NCI-H2081 (cell line): ENCODE measurements at regions not wholly inside any gene's neighbourhood (a gene's known extent, or its start where the extent isn't known, plus 50 kb on each side); places are given as distances from the start of the nearest gene placed in this dataset.

Experiments
- DNase-seq, 2 experiments: peaks; one replicate each; lab custom pipeline; 2025; lab: John Stamatoyannopoulos, UW

GRCh38 chr2:121074293-121074932 lies 210.6 kb downstream of the TFCP2L1 start:
- DNase-seq: no peak

GRCh38 chr2:121075006-121075551 lies 209.9 kb downstream of the TFCP2L1 start:
- DNase-seq: peak; percentile 32 to 64

DNA sequence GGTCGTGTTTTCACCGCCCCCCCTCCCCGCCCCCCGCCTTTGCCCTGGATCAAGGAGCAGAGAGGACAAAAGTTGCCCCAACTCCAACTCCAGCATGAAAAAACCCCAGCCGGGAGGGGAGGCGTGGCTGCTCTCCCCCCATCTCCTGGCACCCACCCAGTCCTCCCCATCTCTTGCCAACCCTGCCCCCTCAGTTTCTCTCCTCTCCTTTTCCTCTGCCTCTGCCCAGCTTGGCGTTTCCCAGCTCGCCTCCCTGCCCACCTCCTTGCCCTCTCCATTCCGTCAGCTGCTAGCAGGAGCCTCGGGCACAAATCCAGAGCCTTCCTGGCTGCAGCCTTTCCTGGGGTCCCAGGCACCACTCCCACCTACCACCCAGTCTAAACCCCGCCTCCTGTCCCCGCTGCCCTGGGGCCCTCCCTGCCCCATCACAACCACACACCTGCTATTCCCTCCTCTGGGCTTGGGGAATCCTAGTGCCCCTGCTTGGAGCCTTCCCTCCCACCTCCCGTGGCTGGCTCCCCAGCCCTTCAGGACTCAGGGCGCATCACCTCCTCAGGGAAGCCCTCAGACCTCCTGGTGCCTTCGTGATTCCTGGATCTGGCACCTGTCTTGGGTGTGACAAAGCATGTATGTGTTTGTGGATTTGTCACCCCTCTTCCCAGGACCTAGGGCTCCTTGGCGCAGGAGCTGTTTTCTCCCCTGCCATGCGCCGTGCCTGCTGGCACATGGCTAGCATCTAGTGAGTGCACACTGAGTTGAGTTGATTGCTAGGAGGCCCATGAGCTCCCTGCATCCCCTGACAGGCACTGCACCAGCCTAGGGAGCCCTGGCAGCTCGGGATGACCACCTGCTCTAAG lies 209.1 kb downstream of the TFCP2L1 start:
- DNase-seq: peak; percentile 26

DNA sequence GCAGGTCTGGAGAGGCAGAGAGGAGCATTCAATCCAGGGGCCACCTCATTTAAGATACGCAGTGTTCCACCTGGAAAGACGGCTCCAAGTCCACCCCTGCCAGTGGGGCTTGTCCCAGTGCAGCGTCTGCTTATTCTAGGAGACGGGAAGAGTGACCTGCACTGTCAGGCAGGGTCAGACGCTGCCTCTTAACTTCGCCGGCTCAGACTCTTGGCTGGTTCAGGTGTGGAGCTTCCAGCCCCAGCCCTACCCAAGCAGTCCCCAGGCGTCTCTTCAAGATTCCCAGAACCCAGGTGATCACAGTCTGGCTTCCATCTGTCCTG lies 208.5 kb downstream of the TFCP2L1 start:
- no peak for DNase-seq

DNA sequence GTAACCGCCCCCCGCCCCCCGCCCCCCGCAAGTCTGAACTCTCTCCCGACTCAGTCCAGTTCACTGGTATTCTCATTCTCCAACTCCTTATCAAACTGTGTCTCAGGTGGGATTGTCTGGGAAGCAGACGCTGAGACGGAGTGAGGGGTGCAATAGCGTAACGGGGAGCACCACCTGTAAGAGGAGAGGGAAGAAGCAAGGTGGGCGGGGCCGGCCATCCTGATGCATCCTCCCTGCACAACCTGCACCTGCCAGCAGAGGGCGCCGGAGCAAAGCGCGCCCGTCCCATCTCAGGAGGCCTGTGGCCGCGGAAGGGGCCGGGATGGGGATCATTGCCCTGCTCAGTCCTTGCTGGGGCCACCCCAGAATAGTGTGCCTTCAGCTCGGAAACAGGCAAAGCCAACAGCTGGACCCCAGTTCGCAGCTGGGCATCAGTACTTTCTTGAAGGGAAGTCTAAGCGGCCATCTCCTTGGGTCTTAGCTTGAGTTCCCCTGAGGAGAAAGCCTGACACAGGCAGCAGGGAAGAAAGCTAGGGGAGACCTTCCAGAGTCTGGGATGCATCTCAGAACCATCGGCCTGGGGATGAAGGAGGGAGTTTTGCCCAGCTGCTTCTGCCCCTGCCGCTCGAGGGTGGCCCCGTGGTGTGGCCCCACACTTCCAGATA lies 208.0 kb downstream of the TFCP2L1 start:
- peak; percentile 35 to 42 for DNase-seq

- DNase-seq: peak in 1 of 2 experiments; percentile 27
Measured at GRCh38 chr2:121078899-121079298, 206.1 kb downstream of the TFCP2L1 start.

GRCh38 chr2:121080013-121080772 lies 204.8 kb downstream of the TFCP2L1 start:
- DNase-seq: peak; percentile 39 to 44

- no peak for DNase-seq
Measured at GRCh38 chr2:121081701-121082100, 203.3 kb downstream of the TFCP2L1 start.

- no peak for DNase-seq
Measured at GRCh38 chr2:121082191-121082590, 202.8 kb downstream of the TFCP2L1 start.

GRCh38 chr2:121084130-121084680 lies 200.8 kb downstream of the TFCP2L1 start:
- DNase-seq: no peak

DNA sequence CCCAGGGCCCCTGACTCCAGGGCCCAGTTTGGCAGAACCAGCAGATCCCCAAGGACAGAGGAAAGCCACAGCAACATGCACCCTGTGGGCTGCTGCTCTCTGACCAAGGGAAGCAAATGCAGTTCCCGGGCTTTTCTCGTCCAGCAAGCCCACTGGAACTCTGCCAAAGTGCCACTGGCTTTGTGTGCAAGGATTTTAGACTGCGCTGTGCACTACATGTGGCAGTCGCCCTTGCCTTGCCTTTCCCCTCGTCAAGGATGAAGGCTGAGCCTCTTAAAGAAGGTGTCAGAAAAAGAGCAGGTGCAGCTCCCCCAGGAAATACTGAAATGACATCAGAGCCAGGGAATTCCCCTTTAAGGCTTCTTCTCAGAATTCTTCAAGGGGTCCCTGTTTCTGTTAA lies 199.2 kb downstream of the TFCP2L1 start:
- peak in 1 of 2 experiments; percentile 9 for DNase-seq

DNA sequence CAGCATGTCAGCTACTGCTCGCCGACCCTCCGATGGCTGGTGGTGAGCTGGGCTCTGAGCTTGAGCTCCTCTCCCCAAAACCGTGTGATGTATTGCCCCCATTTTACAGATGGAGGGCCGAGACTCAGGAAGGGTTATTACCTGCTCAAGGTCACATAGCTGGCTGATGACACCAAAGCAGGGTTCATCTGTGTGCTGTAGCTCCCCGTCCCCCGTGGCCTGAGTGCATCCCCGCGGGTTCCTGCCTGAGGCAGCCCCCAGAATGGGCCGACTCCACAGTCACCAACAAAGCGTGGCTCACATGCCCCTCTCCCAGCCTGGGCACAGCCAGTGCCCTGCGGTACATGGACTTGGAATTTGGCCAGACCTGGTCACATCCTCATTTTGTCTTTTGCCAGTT lies 198.6 kb downstream of the TFCP2L1 start:
- no peak for DNase-seq

GRCh38 chr2:121087117-121087516 lies 197.9 kb downstream of the TFCP2L1 start:
- DNase-seq: no peak

GRCh38 chr2:121088251-121089165 lies 196.5 kb downstream of the TFCP2L1 start:
- no peak for DNase-seq

- DNase-seq: no peak
Measured at GRCh38 chr2:121089166-121089510, 195.9 kb downstream of the TFCP2L1 start.

DNA sequence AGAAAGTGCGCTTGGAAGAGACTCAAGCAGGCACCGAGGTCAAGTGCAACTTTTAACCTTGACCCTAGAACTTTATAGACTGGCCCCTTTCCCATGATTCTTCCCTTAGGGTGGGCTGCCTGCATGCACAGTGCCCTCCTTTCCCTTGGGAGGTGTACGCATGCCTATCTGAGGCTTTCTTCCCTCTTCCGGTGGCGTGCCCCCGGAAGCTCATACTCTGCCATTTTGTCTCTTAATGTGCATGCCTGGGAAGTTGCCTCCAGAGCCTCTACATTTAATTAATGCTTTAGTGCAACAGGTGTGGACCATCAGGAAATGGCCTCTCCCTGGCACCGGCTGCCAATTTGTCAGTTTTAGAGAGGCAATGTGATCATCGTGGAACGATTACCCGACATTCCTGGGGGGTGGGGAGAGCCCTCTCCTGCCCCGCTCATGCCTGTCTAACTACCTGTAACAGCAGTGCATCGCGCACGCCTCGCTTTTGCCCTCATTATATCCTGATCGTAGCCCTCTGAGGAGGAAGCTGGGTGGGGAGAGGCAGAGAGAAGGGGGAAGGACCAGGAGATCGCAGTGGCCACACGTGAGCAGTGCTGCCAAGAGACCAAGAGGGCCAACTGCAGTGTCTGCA lies 194.8 kb downstream of the TFCP2L1 start:
- no peak for DNase-seq

DNA sequence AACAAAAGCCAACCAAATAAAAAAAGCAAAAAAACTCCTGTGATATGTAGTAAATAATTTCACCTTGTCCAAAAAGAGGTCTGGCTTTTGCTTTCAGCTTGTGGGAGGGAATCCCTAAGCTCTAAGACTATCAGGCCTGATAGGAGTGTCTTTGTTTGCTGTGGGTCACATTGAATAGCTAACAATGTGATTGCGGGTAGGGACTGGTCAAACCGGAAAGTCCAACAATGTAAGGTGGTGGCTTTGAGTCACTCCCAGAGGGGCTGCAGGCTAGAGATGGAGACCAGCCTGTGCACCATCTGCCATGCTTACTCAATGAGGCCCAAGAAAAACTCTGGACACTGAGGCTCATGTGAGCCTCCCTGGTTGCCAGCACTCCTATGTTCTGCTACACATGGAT lies 192.9 kb downstream of the TFCP2L1 start:
- DNase-seq: no peak

GRCh38 chr2:121093692-121094091 lies 191.3 kb downstream of the TFCP2L1 start:
- DNase-seq: no peak

DNA sequence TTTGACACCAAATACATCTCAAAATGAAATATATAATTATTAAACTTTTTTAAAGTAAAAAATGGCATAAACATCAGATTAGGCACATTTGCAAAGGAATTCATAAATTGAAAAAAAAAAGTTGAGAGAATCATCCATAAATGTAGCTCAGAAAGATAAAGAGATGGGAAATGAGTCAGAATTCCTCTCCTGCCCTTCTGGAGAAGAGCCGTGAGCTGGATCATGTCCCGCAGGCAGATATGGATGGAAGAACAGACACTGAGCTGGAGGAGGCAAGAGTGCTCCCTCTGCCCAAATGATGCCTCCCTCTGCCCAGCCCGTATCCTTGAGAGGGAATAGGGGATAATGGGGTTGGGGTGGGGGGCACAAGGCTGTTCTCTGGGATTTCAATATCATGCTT lies 190.9 kb downstream of the TFCP2L1 start:
- no peak for DNase-seq

- no peak for DNase-seq
Measured at GRCh38 chr2:121094845-121095244, 190.2 kb downstream of the TFCP2L1 start.
